Gastrocnemius medialis (tissue), 4 donors: ENCODE measurements at regions not wholly inside any gene's neighbourhood (a gene's known extent, or its start where the extent isn't known, plus 50 kb on each side); places are given as distances from the start of the nearest gene placed in this dataset.
A peak's percentile ranks its signal among the peaks of the same experiment; 100 is the strongest.

Experiments
- ATAC-seq, 2 donors: fragments of 150-250 bp; one replicate each; pipeline ENCODE4 v1.9.1; 2016
- DNase-seq, 2 donors: peaks; one replicate each; pipeline ENCODE4 v3.0.0-alpha.2; 2019
- H3K27ac ChIP-seq, 4 donors: fragments of 200-600 bp; sonication (generic); 1 replicate in 1 of 4; 2 replicates in 3 of 4; pipeline ENCODE4 v1.5.1; 2016 to 2018; ENCODE audit warnings: mild to moderate bottlenecking in 2 of 4, moderate library complexity in 1 of 4
- H3K27me3 ChIP-seq, 3 donors: fragments of 200-600 bp; sonication (generic) in 2 of 3; 1 replicate in 1 of 3; 2 replicates in 2 of 3; pipeline versions ENCODE4 v1.5.1 to v1.6.0; 2016 to 2019; ENCODE audit warnings: mild to moderate bottlenecking in 1 of 3, moderate library complexity in 1 of 3
- H3K36me3 ChIP-seq, 2 donors: fragments of 200-600 bp; sonication (generic) in 1 of 2; one replicate each; pipeline ENCODE4 v1.5.1; 2017 to 2018
- H3K4me1 ChIP-seq, 2 donors: fragments of 200-600 bp; sonication (generic) in 1 of 2; one replicate each; pipeline ENCODE4 v1.5.1; 2016 to 2017; ENCODE audit warnings: mild to moderate bottlenecking in 2 of 2
- H3K4me3 ChIP-seq, 4 donors: fragments of 200-600 bp; sonication (generic) in 3 of 4; 1 replicate in 1 of 4; 2 replicates in 3 of 4; pipeline ENCODE4 v1.5.1; 2016 to 2019; ENCODE audit warnings: mild to moderate bottlenecking in 2 of 4
- H3K9me3 ChIP-seq, 3 donors: fragments of 200-600 bp; sonication (generic) in 2 of 3; 1 replicate in 1 of 3; 2 replicates in 2 of 3; pipeline ENCODE4 v1.5.1; 2016 to 2019
- POLR2A ChIP-seq, 2 donors: fragments of 450-650 bp; IDR thresholded peaks; one replicate each; pipeline ENCODE4 v1.6.1; 2017; ENCODE audit warnings: antibody characterized with exemption in 2 of 2, mild to moderate bottlenecking in 2 of 2, moderate library complexity in 2 of 2
- in situ Hi-C, 4 donors: fragments of 200-750 bp; cut with MboI; loops; one replicate each; pipeline versions ENCODE4 v1.15.0 to v1.8.0; 2017; ENCODE audit warnings: low sequenced_read_pairs in 4 of 4
- intact Hi-C: fragments of 100-400 bp; cut with DNase I; formaldehyde crosslinking; loops from one replicate; pipeline ENCODE4 v1.15.1; 2023; ENCODE audit warnings: low total_unique reads
- TF ChIP-seq, protein P1 (sequence below), 5 experiments: fragments of 450-650 bp in 3 of 5; fragments of 200-600 bp in 2 of 5; sonication (generic) in 2 of 5; IDR thresholded peaks in 4 of 5; conservative IDR thresholded peaks in 1 of 5; 1 replicate in 4 of 5; 2 replicates in 1 of 5; pipeline ENCODE4 v1.5.1; 2016 to 2019; ENCODE audit warnings: antibody characterized with exemption in 5 of 5, mild to moderate bottlenecking in 3 of 5, moderate library complexity in 3 of 5

DNA sequence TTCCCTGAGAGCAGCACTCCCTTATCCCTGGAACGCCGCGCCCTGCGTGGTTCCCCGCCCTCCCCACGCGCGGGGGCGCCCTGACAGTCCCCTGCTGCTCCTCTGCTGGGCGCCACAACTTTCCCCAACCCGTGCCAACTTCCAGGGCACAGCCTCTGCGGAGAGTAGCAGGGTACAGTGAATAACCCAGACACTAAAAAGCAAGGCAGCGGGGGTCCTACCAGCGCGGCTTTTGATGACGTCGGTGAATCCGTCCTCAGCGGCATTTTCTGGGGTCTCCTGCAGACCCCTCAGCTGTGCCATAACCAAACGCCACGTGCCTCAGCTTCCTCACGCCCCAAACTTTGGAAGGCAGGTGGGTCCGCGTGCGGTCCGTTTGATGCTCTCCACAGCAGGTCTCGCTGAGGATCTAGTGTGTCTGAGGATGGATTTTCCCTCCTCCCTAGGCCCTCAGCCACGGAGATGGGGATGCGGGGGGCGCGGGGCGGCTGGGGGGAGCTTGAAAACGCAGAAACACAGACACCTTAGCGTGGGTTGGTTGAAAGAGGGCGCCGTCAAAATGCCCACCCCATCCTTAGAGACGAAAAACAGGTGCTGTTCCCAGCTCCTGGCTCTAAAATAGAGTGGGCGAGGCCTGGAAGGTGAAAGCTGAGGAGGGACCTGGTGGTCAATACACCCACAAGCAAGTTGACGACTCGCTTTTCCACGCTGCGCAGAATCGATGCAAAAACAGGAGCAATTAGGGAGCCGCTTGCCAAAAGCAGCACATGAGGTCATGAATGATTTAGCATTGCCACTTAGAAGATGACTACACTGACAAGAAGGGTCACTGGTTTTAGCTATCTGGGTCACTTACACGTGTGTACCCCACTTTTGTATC, 405.6 kb downstream of the FAM47A start:
- H3K4me3 ChIP-seq, result peak overlapping the region; percentile 36 to 58 (median 47)
- DNase-seq, result peak in 1 of 2 donors; percentile 18
- in situ Hi-C loops, result no loop called here
- no peak for TF ChIP-seq POLR2A (IDR thresholded peaks at IDR 0.05)
- TF ChIP-seq, protein P1, sequence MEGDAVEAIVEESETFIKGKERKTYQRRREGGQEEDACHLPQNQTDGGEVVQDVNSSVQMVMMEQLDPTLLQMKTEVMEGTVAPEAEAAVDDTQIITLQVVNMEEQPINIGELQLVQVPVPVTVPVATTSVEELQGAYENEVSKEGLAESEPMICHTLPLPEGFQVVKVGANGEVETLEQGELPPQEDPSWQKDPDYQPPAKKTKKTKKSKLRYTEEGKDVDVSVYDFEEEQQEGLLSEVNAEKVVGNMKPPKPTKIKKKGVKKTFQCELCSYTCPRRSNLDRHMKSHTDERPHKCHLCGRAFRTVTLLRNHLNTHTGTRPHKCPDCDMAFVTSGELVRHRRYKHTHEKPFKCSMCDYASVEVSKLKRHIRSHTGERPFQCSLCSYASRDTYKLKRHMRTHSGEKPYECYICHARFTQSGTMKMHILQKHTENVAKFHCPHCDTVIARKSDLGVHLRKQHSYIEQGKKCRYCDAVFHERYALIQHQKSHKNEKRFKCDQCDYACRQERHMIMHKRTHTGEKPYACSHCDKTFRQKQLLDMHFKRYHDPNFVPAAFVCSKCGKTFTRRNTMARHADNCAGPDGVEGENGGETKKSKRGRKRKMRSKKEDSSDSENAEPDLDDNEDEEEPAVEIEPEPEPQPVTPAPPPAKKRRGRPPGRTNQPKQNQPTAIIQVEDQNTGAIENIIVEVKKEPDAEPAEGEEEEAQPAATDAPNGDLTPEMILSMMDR (IDR thresholded peaks at IDR 0.05 in 4 of 5, conservative IDR thresholded peaks at IDR 0.05 in 1 of 5), result no peak
- intact Hi-C loops, result no loop called here
- peak; percentile 49 to 65 for ATAC-seq
- H3K4me1 ChIP-seq, result no peaks in the 10 kb centered on the region
- no peaks in the 10 kb centered on the region for H3K36me3 ChIP-seq
- H3K27me3 ChIP-seq, result no peaks in the 10 kb centered on the region
- no peaks in the 10 kb centered on the region for H3K9me3 ChIP-seq
- H3K27ac ChIP-seq, result peak overlapping the region in 2 of 4 donors; percentile 55 to 64

DNA sequence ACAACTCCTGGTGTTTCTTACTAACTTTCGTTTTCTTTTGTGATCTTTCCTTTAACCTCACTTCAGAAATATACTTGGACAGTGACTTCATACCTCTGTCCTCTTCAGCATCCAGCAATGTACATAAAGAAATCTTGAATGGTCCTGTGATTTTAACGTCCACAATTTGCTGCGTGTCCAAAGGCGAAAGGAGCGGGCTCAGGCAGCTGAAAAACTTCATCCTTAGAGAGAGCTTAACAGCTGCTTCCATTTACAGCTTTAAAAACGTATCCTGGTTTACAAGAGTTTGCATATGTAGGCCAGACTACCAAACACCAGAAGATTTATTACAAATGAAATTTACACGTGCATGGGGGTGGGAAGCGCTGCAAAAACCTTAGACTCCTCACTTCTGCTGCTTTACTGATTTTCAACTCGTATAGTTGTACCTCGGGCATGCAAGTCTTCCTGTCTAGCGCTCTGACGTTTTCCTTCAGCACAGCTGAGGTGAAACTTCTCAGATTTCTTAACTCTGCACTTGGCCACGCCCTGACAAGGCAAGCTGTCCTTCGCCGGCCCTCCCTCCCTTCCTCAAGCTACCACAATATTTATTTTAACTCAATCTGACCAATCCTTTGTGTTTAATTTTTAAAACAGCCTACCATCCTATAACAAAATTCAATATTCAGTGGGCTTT, 406.4 kb downstream of the FAM47A start:
- no peaks in the 10 kb centered on the region for H3K4me1 ChIP-seq
- intact Hi-C loops (no loop called here), in situ Hi-C loops (no loop called here)
- no peaks in the 10 kb centered on the region for H3K27me3 ChIP-seq
- peak; percentile 88 to 89 for ATAC-seq
- H3K9me3 ChIP-seq, result no peaks in the 10 kb centered on the region
- H3K4me3 ChIP-seq, result peak overlapping the region; percentile 36 to 58 (median 47)
- no peaks in the 10 kb centered on the region for H3K36me3 ChIP-seq
- no peak for TF ChIP-seq POLR2A (IDR thresholded peaks at IDR 0.05)
- TF ChIP-seq, protein P1 (IDR thresholded peaks at IDR 0.05 in 4 of 5, conservative IDR thresholded peaks at IDR 0.05 in 1 of 5), result no peak
- DNase-seq, result peak; percentile 7 to 30
- H3K27ac ChIP-seq, result peak overlapping the region in 2 of 4 donors; percentile 55 to 64

DNA sequence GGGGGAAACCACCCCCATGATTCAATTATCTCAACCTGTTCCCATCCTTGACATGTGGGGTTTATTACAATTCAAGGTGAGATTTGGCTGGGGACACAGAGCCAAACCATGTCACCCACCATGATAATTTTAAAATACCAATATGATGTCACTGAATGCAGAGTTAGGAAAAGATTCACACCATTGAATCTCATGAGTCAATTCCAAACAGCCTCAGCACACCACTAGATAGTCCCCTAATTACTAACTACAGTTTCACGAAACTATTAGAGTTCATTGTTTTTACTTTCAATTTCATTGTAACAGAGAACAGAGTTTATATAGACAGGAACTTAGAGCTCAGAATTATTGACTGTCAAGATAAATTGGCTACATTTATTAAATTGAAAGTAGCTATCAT, 410.2 kb downstream of the FAM47A start:
- no peak overlapping the region for H3K27ac ChIP-seq
- no peaks in the 10 kb centered on the region for H3K36me3 ChIP-seq
- no peaks in the 10 kb centered on the region for H3K9me3 ChIP-seq
- intact Hi-C loops (loop anchor here (5.0 kb wide), 1 partner anchor 1600 kb away; no protein-coding TSS in a partner anchor), in situ Hi-C loops (no loop called here)
- no peak for TF ChIP-seq POLR2A (IDR thresholded peaks at IDR 0.05)
- TF ChIP-seq, protein P1 (IDR thresholded peaks at IDR 0.05 in 4 of 5, conservative IDR thresholded peaks at IDR 0.05 in 1 of 5), result no peak
- no peak for ATAC-seq
- no peak for DNase-seq
- H3K4me1 ChIP-seq, result no peaks in the 10 kb centered on the region
- no peaks in the 10 kb centered on the region for H3K27me3 ChIP-seq
- no peak overlapping the region for H3K4me3 ChIP-seq

DNA sequence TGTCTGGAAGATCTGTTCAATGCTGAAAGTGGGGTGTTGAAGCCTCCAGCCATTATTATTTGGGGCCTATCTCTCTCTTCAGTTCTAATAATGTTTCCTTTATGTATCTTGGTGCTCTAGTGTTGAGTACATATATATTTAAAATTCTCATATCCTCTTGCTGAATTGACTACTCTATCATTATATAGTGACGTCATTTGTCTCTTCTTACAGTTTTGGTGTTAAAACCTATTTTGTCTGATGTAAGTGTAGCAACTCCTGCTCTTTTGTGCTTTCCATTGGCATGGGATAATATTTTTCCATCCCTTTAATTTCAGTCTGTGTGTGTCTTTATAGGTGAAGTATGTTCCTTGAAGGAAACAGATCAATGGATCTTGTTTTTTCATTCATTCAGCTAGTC, 446.0 kb downstream of the FAM47A start:
- DNase-seq (no peak), ATAC-seq (no peak)
- no peaks in the 10 kb centered on the region for H3K4me1 ChIP-seq
- intact Hi-C loops, result no loop called here
- no peak overlapping the region for H3K27ac ChIP-seq
- H3K4me3 ChIP-seq, result no peak overlapping the region
- in situ Hi-C loops, result no loop called here
- TF ChIP-seq POLR2A (IDR thresholded peaks at IDR 0.05), result no peak
- TF ChIP-seq, protein P1 (IDR thresholded peaks at IDR 0.05 in 4 of 5, conservative IDR thresholded peaks at IDR 0.05 in 1 of 5), result no peak
- H3K9me3 ChIP-seq, result no peaks in the 10 kb centered on the region
- no peaks in the 10 kb centered on the region for H3K27me3 ChIP-seq
- H3K36me3 ChIP-seq, result no peaks in the 10 kb centered on the region
